GM18505 (cell line): ENCODE measurements at regions not wholly inside any gene's neighbourhood (a gene's known extent, or its start where the extent isn't known, plus 50 kb on each side); places are given as distances from the start of the nearest gene placed in this dataset.

ENCODE experiments used
- ATAC-seq: cut with Tn5 transposase; IDR thresholded peaks from one replicate; pipeline ENCODE4 v1.9.1; 2021; ENCODE audit not compliant: unreplicated experiment
- POLR2A ChIP-seq: IDR thresholded peaks from 4 replicates; pipeline ENCODE4 v1.6.1; 2011; ENCODE audit warnings: borderline replicate concordance; ENCODE audit not compliant: insufficient read depth, insufficient read length; ENCODE audit errors: extremely low read depth

DNA sequence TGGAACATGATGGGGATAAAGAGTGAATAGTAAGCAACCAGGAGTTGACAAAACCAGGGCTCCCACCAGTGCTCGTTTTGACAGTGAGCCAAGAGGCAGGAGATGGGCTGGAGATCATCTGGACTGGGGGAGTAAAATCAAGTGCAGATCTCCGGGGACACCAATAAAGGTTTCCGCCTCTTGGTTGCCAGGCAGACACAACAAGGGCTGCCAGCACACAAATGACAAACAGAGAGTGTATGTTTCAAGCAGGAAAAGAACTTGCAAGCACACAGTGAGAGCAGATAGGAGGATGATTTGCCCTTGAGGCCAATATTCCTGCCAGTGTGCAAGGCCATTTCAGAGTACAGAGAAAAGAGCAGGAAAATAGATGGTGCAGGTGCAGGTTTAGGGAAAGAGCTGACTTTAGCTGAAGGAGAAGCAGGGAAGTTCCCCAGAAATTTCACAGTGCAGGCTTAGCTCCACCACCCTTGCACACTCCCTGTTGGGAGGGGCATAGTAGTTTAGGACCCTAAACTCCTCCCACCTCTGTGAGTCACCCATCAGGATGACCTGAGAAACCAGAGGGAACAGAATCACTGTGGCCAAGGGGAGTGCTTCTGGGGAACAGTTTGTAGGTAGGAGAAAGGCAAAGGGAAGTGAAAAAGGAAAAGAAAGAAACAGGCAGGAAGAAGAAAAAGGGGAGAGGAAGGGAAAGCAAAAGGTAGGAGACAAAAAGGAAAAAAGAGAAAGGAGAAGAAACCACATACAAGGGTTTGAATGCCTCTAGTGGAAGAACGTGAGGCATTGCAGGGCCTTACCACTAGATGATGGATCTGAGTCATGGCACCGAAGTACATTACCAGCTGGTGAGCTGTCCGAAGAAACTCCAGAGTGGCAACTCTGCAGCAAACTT is 404.4 kb downstream of the SLC6A15 start:
- TF ChIP-seq POLR2A = no peak
- peak; percentile 90 for ATAC-seq

DNA sequence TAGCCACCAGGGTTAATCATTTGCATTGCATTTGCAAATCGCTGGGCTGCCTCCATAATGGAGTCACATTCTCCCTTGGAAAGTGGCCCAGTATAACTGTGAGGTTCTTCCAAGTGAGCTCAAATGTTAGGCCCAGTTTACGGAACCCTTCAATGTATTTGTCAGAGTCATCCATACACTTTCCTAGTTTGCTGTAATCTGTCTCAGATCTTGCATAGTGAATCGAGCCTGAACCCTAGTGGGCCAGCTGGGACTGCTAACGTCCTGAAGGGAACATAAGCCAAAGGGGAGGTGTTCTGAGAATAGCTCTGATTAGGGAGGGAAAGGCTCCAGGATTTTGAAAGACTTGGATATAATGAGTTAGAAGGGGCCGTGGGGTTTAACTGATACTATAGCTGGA is 406.3 kb downstream of the SLC6A15 start:
- no peak for ATAC-seq
- no peak for TF ChIP-seq POLR2A

DNA sequence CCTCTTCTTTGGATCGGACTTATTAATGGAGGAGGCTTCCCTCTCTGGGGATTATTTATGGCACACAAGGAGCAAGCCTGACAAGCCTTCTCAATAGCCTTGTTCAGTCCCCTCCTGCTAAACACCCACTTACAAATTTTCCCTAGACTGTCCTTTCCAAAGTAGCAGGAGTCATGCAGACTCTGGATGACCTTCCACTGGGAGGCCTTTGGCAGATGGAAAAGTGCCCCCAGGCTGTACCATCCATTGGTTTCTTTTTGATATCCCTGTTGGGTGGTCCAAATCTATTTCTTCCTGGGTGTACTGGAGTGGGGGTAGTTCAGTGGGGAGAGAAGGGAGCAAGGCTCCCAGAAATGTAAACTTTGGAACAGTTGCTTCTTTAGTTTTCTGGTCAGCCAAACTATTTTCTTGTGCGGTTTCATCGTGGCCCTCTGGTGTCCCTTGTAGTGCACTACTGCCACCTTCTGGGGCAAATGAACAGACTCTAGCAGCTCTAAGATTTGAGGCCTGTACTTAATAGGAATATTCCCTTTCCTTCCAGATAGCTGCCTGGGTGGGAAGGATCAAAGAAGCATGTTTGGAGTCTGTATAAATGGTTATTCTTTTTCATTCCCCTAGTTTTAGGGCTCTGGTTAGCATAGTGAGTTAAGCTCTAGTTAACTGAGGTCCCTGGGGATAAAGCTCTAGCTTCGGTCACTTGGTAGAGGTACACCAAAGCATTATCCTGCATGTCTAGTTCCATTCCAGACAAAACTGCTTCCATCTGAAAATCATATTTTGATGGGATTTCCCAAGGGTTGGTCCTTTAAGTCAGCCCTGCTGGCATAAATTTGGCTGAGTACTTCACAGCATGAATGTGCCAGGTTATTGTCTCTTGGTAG is 409.5 kb downstream of the SLC6A15 start:
- no peak for TF ChIP-seq POLR2A
- ATAC-seq = peak; percentile 88

DNA sequence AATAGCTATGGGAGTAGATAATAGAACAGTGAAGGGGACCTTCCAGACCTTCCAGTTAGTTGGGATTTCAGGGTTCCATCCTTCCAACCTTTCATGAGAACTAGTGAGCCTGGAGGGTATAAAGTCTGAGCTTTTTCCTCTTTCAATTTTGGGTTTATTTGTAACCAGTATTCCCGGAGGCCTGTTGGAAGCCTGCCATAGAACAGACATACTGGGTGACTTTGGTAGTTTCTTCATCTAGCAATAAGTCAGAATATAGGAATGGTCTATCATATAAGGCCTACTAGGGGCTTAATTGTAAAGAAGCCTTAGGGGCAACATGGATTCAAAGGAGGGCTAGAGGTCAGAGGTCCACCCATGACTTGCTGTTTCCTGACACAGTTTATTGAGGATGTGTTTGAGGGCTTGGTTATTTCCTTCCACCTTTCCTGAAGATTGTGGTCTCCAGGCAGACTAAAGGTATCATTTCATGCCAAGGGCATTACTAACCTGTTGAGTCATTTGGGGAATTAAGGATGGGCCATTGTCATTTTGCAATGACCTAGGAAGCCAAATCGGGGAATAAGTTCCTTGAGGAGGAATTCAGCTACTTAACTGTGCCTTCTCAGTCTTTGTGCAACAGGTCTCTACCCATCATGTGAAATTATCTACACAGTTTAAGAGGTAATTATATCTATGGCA is 410.3 kb downstream of the SLC6A15 start:
- no peak for ATAC-seq
- no peak for TF ChIP-seq POLR2A

DNA sequence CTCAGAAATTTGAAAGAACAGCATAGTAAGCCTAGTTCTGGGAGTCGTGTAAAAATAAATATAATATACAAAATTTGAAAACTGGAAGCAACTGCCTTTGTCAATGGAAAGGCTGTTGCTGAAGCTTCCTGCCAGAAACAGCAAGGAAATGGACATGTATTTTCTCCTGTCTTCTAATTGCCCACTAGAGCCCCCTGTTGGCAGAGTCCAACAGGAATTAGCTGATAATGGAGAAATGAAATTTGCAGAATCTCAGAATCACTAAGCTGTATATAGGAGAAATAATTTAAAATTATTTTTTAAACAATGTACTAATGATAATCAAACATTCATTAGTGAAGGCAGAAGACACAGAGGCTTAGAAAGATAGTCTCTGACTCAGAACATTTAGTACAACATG is 414.8 kb downstream of the SLC6A15 start:
- no peak for ATAC-seq
- no peak for TF ChIP-seq POLR2A

- no peak for TF ChIP-seq POLR2A
- no peak for ATAC-seq
Measured at GRCh38 chr12:84495711-84496110, 416.9 kb downstream of the SLC6A15 start.

DNA sequence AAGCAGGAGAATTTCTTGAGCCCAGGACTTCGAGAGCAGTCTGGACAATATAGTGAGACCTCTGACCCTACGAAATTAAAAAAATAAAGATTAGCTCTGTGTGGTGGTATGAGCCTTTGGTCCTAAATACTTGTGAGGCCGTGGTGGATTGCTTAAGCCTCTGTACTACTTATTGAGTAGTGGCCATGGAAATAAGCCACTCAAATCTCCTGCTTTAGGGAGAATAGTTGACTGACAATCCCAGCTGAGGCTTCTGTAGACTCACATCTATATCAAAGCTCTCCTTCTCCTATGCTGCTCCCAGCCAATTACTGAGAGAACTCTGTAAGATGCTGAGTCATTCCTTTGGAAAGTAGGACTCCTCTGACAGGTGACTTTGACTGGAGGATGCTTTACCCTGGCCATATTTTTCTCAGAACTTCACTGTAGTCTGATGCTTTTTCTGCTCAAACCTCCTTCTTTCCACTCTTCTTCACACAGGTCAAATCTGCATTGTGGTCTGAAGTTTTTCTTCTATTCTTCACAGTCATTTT is 420.2 kb downstream of the SLC6A15 start:
- ATAC-seq = no peak
- TF ChIP-seq POLR2A = no peak

DNA sequence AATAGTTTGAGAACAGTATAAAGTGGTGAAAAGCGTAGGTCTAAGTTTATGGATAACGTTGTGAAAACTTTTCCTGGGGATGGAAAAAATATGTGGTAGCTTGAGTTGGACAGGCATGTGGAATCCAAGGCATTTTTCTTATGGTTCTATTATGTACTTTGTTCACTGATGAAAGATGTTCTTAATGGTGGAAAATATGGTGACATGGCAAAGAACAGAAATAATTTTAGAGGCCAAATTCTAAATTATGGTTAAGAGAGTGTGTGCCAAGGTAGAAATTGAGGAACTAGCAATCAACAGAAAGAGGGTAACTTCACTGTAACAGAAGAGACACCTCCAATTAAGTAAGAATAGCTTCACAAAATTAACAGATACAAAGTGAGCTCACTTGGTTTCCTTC is 427.8 kb downstream of the SLC6A15 start:
- no peak for ATAC-seq
- no peak for TF ChIP-seq POLR2A

GRCh38 chr12:84480803-84481202 is 431.8 kb downstream of the SLC6A15 start:
- no peak for ATAC-seq

DNA sequence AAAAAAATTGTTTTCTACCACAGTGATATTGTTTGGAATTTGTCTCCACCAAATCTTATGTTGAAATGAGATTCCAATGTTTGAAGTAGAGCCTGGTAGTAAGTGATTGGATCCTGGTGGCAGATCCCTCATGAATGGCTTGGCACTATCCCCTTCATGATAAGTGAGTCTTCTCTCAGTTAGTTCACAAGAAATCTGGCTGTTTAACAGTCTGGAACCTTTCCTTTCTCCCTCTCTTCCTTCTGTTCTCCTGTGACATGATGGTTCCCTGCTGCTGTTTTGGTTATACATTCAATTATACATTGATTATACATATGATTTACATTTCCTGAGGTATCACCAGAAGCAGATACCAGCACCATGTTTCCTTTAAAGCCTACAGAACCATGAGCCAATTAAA is 442.2 kb downstream of the SLC6A15 start:
- no peak for ATAC-seq
- TF ChIP-seq POLR2A = no peak

More at GRCh38 chr12:84480803-84481202, 431.8 kb downstream of the SLC6A15 start:
- TF ChIP-seq POLR2A = no peak

DNA sequence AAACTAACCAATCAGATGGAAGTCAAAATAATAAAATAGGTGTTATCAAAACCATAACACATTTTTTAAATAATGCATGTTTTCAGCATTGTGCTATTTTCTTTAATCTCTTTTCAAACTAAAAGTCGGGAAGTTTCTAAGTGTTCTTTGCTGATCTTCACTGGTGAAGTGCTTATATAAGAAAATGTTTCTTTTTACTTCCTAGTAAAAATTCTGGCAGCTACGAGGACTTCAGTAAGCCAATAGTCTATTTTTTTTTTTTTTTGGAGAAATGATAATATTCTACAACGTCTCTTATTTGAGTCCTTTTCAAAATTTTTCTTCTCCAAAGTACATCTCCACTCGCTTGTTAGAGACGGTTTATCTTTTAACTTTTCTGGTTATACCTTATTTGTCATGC is 448.0 kb downstream of the SLC6A15 start:
- ATAC-seq = no peak
- no peak for TF ChIP-seq POLR2A

DNA sequence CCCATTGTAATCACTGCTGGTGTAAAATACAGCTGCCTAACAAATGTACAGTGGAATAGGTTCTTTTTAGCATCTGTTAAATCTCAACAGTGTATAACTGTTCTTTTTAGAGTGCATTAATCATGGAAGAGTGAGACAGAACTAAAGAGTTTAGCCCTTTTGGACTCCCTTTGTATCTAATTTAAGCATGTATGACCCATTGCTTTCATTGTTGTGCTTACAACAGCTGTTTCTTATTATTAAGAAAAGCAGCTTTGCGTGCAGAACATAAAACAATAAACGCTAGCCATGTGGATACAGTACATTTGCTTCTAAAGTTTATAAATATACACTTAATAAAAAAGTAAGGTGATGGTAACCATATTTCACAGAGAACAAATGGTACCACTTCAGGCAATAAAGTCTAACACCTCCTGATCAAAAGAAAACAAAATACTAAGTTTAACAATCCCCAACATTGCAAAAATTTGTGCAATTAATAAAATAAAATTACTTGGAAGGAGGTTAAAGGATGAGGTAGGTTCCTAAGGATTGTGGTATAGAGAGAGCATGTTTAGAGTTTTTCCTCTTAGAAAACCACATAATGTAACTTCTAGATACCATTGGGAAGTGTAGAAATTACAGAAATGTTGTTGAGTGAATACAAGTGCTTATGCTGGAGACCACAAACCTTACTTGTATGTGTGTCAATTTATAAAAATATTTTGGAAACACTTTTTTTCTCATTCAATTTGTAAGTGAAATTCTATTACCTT is 448.7 kb downstream of the SLC6A15 start:
- ATAC-seq = no peak
- no peak for TF ChIP-seq POLR2A
